Fibroblast of lung (primary cell): ENCODE measurements at regions not wholly inside any gene's neighbourhood (a gene's known extent, or its start where the extent isn't known, plus 50 kb on each side); places are given as distances from the start of the nearest gene placed in this dataset.

ENCODE experiments used
- EZH2 ChIP-seq: IDR thresholded peaks from 2 replicates; pipeline ENCODE4 v1.5.1; 2012; ENCODE audit warnings: low read length, control low read depth, mild to moderate bottlenecking; ENCODE audit errors: missing control alignments
- TF ChIP-seq, protein P1 (sequence below), 2 donors: IDR thresholded peaks in 1 of 2; conservative IDR thresholded peaks in 1 of 2; 1 replicate in 1 of 2; 2 replicates in 1 of 2; pipeline ENCODE4 v1.5.1; 2011 to 2012; ENCODE audit warnings: low read length in 2 of 2, control low read depth in 1 of 2, inconsistent platforms in 1 of 2, low read depth in 1 of 2, mild to moderate bottlenecking in 1 of 2

DNA sequence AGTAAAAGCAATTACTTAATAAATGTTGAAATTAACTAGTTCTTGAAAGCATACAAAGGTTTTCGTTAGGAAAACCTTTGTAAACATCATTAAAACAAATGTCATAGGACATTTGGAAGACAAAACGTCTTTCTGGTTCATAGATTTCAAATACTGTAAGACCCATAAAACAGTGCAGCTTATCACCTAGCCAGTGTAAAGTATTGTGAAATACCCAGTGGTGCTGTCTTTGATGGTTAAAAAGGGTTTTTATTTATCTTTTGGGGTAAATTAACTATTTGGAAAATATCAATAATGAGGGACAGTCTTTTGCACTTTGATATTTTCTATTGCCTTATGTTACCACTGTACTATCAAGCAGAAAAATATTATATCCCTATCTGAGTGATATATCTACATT lies 120.0 kb upstream of the FAM98A start:
- TF ChIP-seq, protein P1, sequence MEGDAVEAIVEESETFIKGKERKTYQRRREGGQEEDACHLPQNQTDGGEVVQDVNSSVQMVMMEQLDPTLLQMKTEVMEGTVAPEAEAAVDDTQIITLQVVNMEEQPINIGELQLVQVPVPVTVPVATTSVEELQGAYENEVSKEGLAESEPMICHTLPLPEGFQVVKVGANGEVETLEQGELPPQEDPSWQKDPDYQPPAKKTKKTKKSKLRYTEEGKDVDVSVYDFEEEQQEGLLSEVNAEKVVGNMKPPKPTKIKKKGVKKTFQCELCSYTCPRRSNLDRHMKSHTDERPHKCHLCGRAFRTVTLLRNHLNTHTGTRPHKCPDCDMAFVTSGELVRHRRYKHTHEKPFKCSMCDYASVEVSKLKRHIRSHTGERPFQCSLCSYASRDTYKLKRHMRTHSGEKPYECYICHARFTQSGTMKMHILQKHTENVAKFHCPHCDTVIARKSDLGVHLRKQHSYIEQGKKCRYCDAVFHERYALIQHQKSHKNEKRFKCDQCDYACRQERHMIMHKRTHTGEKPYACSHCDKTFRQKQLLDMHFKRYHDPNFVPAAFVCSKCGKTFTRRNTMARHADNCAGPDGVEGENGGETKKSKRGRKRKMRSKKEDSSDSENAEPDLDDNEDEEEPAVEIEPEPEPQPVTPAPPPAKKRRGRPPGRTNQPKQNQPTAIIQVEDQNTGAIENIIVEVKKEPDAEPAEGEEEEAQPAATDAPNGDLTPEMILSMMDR (conservative IDR thresholded peaks at IDR 0.05 in 1 of 2, IDR thresholded peaks at IDR 0.05 in 1 of 2; ENCODE audit: low read depth in 1 of 2, low read length in 2 of 2): no peak
- TF ChIP-seq EZH2: no peak
